Smooth muscle cell (in vitro differentiated cells): ENCODE measurements at regions not wholly inside any gene's neighbourhood (a gene's known extent, or its start where the extent isn't known, plus 50 kb on each side); places are given as distances from the start of the nearest gene placed in this dataset.
"Not testable (repeated sequence)": the region's sequence is repeated elsewhere in the genome, so short reads cannot be mapped to it uniquely, and the experiment has no call there.

ENCODE experiments used
- DNase-seq: peaks from one replicate; lab custom pipeline; 2025; ENCODE audit not compliant: unreplicated experiment; lab: John Stamatoyannopoulos, UW
- H2AFZ ChIP-seq: fragments of 200-600 bp; sonication (generic); 2 replicates; pipeline ENCODE4 v1.6.0; 2016; ENCODE audit warnings: antibody characterized with exemption, low read depth, mild to moderate bottlenecking
- H3F3A ChIP-seq: fragments of 200-600 bp; sonication (generic); 2 replicates; pipeline ENCODE4 v1.6.0; 2017; ENCODE audit warnings: antibody characterized with exemption, low read depth
- H3K27ac ChIP-seq: fragments of 200-600 bp; sonication (generic); 2 replicates; pipeline ENCODE4 v1.5.1; 2016; ENCODE audit warnings: low read depth, mild to moderate bottlenecking
- H3K27me3 ChIP-seq: fragments of 200-600 bp; sonication (generic); 2 replicates; pipeline ENCODE4 v1.6.1; 2016; ENCODE audit warnings: low read depth, mild to moderate bottlenecking
- H3K36me3 ChIP-seq: fragments of 200-600 bp; sonication (generic); 2 replicates; pipeline ENCODE4 v1.5.1; 2016; ENCODE audit warnings: low read depth
- H3K4me1 ChIP-seq: fragments of 200-600 bp; sonication (generic); 2 replicates; pipeline ENCODE4 v1.5.1; 2016; ENCODE audit warnings: low read depth
- H3K4me2 ChIP-seq: fragments of 200-600 bp; sonication (generic); 2 replicates; pipeline ENCODE4 v1.6.0; 2016; ENCODE audit warnings: mild to moderate bottlenecking
- H3K4me3 ChIP-seq: fragments of 200-600 bp; sonication (generic); 2 replicates; pipeline ENCODE4 v1.5.1; 2016; ENCODE audit warnings: mild to moderate bottlenecking
- H3K79me2 ChIP-seq: fragments of 200-600 bp; sonication (generic); 2 replicates; pipeline ENCODE4 v1.6.0; 2016; ENCODE audit warnings: low read depth, mild to moderate bottlenecking
- H3K9ac ChIP-seq: fragments of 200-600 bp; sonication (generic); 2 replicates; pipeline ENCODE4 v1.6.0; 2016; ENCODE audit warnings: low read depth
- H3K9me3 ChIP-seq: fragments of 200-600 bp; sonication (generic); replicated peaks from 2 replicates; pipeline ENCODE4 v1.5.1; 2016; ENCODE audit warnings: low read depth
- H4K20me1 ChIP-seq: fragments of 200-600 bp; sonication (generic); 2 replicates; pipeline ENCODE4 v1.6.0; 2016; ENCODE audit warnings: low read depth
- WGBS: methylation state at CpG from one replicate; pipeline ENCODE4 v1.1.7; 2016; ENCODE audit warnings: low lambda C conversion rate; 5-methylcytosine and 5-hydroxymethylcytosine counted together
- TF ChIP-seq, protein P1 (sequence below): fragments of 200-600 bp; sonication (generic); IDR thresholded peaks from 2 replicates; pipeline ENCODE4 v1.5.1; 2017; ENCODE audit warnings: borderline replicate concordance, mild to moderate bottlenecking, antibody characterized with exemption; ENCODE audit not compliant: insufficient read depth, poor library complexity, severe bottlenecking

DNA sequence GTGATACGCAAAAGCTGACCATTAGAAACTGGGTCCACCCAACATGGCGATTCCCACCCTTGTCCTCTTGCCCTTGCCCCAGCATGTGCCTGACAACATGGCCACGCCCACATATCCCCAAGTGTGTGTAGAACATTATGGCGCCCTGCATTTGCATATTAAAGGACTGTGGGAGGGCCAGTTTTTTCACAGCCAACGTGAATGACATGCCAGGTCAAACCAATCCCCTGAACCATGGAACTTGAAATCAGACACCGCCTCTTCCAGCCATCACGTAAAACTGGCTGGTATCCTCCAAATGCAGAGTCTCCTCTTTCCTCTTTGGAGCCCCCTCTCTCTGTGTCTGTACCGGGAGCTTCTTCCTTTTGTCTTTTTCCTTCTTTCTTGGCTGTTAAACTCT is 156.7 kb upstream of the EPHA6 start:
- no peak for DNase-seq
- Histone ChIP-seq H3K9me3 (peaks cover 3% of the 10 kb centered on the region), H3F3A (no peaks in the 10 kb centered on the region), H3K4me1 (no peaks in the 10 kb centered on the region), H3K4me2 (no peak overlapping the region), H4K20me1 (no peaks in the 10 kb centered on the region), H3K27ac (no peak overlapping the region), H3K4me3 (no peak overlapping the region), H3K9ac (no peak overlapping the region), H3K36me3 (no peaks in the 10 kb centered on the region), H2AFZ (no peak overlapping the region), H3K79me2 (no peaks in the 10 kb centered on the region), H3K27me3 (no peaks in the 10 kb centered on the region)
- WGBS, result 95% methylated on average over 8 of the region's 8 CpGs
- TF ChIP-seq, protein P1, sequence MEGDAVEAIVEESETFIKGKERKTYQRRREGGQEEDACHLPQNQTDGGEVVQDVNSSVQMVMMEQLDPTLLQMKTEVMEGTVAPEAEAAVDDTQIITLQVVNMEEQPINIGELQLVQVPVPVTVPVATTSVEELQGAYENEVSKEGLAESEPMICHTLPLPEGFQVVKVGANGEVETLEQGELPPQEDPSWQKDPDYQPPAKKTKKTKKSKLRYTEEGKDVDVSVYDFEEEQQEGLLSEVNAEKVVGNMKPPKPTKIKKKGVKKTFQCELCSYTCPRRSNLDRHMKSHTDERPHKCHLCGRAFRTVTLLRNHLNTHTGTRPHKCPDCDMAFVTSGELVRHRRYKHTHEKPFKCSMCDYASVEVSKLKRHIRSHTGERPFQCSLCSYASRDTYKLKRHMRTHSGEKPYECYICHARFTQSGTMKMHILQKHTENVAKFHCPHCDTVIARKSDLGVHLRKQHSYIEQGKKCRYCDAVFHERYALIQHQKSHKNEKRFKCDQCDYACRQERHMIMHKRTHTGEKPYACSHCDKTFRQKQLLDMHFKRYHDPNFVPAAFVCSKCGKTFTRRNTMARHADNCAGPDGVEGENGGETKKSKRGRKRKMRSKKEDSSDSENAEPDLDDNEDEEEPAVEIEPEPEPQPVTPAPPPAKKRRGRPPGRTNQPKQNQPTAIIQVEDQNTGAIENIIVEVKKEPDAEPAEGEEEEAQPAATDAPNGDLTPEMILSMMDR, result no peak

DNA sequence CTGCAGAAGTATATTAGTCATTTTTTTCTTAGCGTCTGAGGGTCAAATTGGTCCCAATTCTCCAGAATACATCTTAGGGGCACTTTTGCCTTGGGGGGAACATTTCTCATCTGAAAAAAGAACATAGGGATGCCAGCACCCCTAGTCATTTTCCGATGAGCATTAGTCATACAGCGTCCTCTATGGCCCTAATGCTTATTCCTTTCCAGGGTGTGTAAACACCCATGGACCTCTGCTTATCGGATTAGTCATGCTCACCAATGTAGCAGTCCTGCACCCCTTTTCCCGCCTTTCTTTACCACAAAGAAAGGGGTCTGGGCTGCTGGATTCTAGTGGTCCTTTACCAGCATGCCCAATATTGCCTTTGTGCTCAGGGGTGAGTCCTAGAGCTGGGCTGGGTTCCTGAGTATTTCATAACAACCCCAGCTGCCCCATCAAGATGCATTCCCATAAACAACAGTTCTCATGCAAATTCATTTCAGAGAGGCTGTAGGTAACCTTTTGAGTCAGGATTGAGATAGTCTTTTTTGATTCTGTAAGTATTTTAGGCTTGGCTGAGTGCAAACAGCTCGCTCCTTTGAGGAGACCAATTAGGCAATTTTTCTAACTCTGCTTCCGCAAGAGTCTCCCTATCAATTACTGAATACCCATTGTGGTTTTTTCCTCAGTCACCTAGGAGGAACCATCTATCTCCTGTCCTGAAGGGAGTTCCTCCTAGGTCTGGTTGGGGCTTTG is 142.4 kb upstream of the EPHA6 start:
- H3K4me2 ChIP-seq, H3K9ac ChIP-seq, H3F3A ChIP-seq, H3K27me3 ChIP-seq, H3K36me3 ChIP-seq, H3K4me3 ChIP-seq, H3K4me1 ChIP-seq, H2AFZ ChIP-seq, H4K20me1 ChIP-seq, H3K27ac ChIP-seq, DNase-seq, H3K79me2 ChIP-seq, H3K9me3 ChIP-seq: not testable (repeated sequence)
- WGBS, result 88% methylated on average over 7 of the region's 7 CpGs

DNA sequence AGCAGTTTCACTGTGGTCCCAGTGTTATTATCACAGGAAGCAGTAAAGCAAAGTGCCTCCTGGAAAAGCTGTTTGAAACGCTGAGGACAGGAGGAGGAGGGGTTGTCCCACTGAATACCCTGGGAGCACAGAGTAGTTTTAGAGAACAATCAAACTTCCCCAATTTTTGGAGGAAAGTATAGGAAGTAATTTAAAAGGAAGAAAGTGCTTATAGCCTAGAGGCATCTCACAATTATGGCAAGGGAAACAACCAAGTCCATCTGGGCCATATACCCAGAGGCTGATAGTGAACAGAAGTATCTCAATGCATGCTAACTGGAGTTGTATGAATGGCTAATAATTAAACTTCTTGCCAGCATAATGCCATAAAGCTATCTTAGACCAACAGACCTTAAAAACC is 137.2 kb upstream of the EPHA6 start:
- Histone ChIP-seq H3K36me3 (no peaks in the 10 kb centered on the region), H4K20me1 (no peaks in the 10 kb centered on the region), H3K4me2 (no peak overlapping the region), H3K79me2 (no peaks in the 10 kb centered on the region), H3K4me3 (no peak overlapping the region), H3K4me1 (no peaks in the 10 kb centered on the region), H3K27me3 (no peaks in the 10 kb centered on the region), H3K9ac (no peak overlapping the region), H3K9me3 (no peaks in the 10 kb centered on the region), H2AFZ (peak overlapping the region; percentile 11), H3F3A (no peaks in the 10 kb centered on the region), H3K27ac (no peak overlapping the region)
- no peak for DNase-seq
- 8% methylated on average over 1 of the region's 1 CpG for WGBS
- TF ChIP-seq, protein P1, result no peak

DNA sequence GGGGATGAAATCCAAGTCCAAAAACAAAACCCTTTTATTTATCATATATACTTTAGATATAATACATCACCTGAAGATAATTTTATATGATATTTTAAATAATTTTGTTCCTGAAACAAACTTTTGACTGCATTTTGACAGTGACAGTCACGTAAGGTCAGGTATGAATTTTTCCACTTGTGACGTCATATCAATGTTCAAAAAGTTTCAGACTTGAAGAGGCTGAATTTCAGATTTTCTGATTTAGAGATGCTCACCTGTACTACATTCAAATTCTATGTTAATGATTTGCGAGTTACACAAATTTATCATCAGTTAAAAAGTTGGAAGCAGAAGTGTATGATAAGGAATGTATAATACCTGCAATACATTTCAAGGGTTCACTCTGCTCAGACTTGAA is 136.1 kb upstream of the EPHA6 start:
- Histone ChIP-seq H3K27ac (no peak overlapping the region), H3K9me3 (no peaks in the 10 kb centered on the region), H3K4me3 (no peak overlapping the region), H3K4me2 (no peak overlapping the region), H3F3A (no peaks in the 10 kb centered on the region), H3K4me1 (no peaks in the 10 kb centered on the region), H3K9ac (no peak overlapping the region), H3K79me2 (no peaks in the 10 kb centered on the region), H3K36me3 (no peaks in the 10 kb centered on the region), H3K27me3 (no peaks in the 10 kb centered on the region), H2AFZ (no peak overlapping the region), H4K20me1 (no peaks in the 10 kb centered on the region)
- no peak for DNase-seq
- WGBS, result 96% methylated on average over 3 of the region's 3 CpGs
- TF ChIP-seq, protein P1, result no peak
